T-helper 17 cell (primary cell): ENCODE measurements at regions not wholly inside any gene's neighbourhood (a gene's known extent, or its start where the extent isn't known, plus 50 kb on each side); places are given as distances from the start of the nearest gene placed in this dataset.

Experiments
- ATAC-seq: fragments of 150-1000 bp; cut with Tn5 transposase; 2 replicates; pipeline ENCODE4 v1.10.0; 2021; ENCODE audit warnings: mild to moderate bottlenecking, moderate library complexity
- DNase-seq, 3 donors: peaks; one replicate each; pipeline versions ENCODE4 v3.0.0 to v3.0.0-alpha.2; 2020 to 2021
- H3K9me3 ChIP-seq: one replicate; pipeline ENCODE4 v1.7.0; 2013; ENCODE audit warnings: low read length, mild to moderate bottlenecking; ENCODE audit not compliant: control insufficient read depth, poor library complexity, severe bottlenecking
- H3K27ac Mint-ChIP-seq: one replicate; pipeline ENCODE4 v1.8.0; 2022; ENCODE audit warnings: mild to moderate bottlenecking, moderate library complexity, mixed read lengths
- H3K27me3 Mint-ChIP-seq: one replicate; pipeline ENCODE4 v1.8.0; 2022; ENCODE audit warnings: mixed read lengths
- H3K36me3 Mint-ChIP-seq: one replicate; pipeline ENCODE4 v1.8.0; 2022; ENCODE audit warnings: low read depth, mixed read lengths
- H3K4me1 Mint-ChIP-seq: one replicate; pipeline ENCODE4 v1.8.0; 2022; ENCODE audit warnings: mild to moderate bottlenecking, mixed read lengths
- H3K4me3 Mint-ChIP-seq: one replicate; pipeline ENCODE4 v1.8.0; 2022; ENCODE audit warnings: mild to moderate bottlenecking, moderate library complexity, mixed read lengths

DNA sequence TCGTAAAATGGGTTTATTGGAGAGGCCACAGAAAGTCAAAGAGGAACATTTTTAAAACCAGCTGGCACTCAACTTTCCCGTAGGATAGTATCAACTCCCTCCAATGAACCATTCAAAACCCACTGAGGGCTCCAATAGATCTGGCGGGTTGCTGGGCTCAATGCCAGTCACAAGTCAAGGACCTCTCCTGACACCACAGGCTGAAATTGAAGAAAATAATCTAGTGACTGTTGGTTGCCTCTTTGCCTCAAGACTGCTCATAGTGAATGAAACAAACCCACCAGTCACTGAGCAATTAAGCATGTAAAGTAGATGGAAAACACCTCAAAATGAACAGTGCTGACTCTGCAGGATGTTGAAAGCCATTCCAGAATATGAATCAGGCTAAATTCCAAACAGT lies 500.6 kb upstream of the AGTR1 start:
- Mint-ChIP-seq H3K36me3 (no peaks in the 10 kb centered on the region), H3K27ac (no peak overlapping the region), H3K4me1 (no peaks in the 10 kb centered on the region), H3K27me3 (no peaks in the 10 kb centered on the region), H3K4me3 (no peak overlapping the region)
- H3K9me3 ChIP-seq = no peaks in the 10 kb centered on the region
- no peak for DNase-seq
- no peak for ATAC-seq

DNA sequence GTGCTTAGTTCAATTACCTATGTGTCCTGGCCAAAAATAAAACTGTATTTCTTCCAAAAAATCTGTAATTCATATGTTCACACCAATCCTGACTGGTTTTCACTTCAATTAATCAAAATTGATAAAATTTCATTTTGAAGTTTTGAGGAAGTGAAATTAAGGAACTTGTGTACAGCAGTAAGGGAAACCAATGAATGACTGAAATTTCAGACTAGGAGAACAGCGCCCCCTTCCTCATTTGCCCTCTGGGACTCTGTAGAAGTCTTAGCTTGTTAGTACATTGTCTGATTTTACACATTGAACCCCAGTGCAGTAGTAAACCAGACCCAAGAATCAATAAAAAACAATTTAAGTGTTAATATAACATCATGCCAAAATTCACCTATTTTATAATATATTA lies 495.3 kb upstream of the AGTR1 start:
- H3K27ac Mint-ChIP-seq = no peak overlapping the region
- no peaks in the 10 kb centered on the region for H3K4me1 Mint-ChIP-seq
- ATAC-seq = no peak

DNA sequence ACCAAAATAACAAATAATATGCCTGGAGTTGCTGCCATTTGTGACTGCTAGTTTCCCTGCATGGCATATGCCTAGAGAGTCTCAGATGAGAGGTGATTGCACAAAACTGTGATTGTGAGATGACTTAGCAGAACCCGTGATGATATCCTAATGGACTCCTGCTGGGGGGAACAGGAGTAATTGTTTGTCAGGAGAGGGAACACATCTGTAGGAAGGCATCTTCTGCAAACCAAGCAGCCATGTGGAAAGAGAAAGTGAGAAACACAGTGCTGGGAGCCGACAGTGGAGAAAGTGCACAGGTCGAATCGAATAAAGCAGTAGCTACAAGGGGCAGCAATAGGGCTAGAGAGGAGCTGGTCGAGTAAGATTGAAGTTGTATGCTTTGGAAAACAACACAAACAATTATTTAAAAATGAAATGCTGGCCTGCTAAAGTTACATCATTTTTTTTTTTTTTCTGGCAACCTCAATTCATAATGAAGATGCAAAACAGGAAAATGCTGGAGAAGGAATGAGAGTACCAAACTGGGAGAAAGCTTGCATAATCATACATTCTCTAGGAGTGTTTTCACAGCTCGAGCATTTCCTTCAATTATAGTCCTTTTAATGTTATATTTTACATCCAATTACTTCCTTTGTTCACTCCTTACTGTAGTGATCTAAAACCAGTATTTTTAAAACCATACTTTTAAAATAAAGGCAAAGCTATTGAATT lies 494.2 kb upstream of the AGTR1 start:
- no peaks in the 10 kb centered on the region for H3K9me3 ChIP-seq
- no peaks in the 10 kb centered on the region for H3K36me3 Mint-ChIP-seq
- H3K4me1 Mint-ChIP-seq = no peaks in the 10 kb centered on the region
- ATAC-seq (no peak), DNase-seq (no peak)
- H3K27ac Mint-ChIP-seq = no peak overlapping the region
- no peak overlapping the region for H3K4me3 Mint-ChIP-seq
- H3K27me3 Mint-ChIP-seq = no peaks in the 10 kb centered on the region

More for the DNA sequence above, 495.3 kb upstream of the AGTR1 start:
- no peaks in the 10 kb centered on the region for H3K9me3 ChIP-seq
- Mint-ChIP-seq H3K4me3 (no peak overlapping the region), H3K36me3 (no peaks in the 10 kb centered on the region), H3K27me3 (no peaks in the 10 kb centered on the region)
- DNase-seq = no peak

DNA sequence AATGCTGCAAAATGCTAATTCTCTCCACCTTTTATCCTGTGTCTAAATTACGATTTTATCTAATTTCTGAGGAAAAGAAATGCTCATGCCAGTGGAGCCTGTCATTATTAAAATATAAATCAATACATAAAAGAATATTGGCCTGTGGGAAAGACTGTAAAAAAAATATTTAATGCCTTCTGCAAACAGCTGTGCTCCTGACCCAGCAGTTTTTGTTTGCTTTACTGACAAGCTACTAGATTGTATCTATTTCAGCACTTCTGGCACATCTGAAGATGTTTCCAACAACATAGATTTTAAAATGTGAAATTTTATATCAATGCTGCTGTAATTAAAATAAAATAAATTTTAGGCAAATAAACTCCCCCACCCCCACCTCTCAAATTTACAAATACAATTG lies 493.6 kb upstream of the AGTR1 start:
- no peak for ATAC-seq

DNA sequence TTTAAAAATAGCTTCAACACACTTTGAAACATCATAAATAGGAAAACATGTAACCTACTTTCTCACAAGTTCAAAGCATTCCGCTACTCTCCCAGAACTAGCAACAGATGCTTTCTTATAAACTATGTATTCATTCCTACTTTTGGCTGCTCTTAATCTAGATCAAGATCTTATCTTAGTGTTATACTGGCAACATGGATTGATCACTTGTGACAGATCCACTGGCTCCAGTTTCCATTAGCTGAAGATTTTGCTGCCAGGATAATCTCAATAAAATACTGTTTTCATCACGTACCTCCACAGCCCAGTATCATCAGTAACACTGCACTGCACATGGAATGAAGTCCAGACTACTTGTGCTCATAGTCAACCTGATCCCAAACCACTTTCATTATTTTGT lies 491.7 kb upstream of the AGTR1 start:
- Mint-ChIP-seq H3K27me3 (no peaks in the 10 kb centered on the region), H3K27ac (no peak overlapping the region), H3K4me3 (no peak overlapping the region), H3K4me1 (no peaks in the 10 kb centered on the region), H3K36me3 (no peaks in the 10 kb centered on the region)
- DNase-seq (no peak), ATAC-seq (no peak)
- no peaks in the 10 kb centered on the region for H3K9me3 ChIP-seq

More for the DNA sequence above, 493.6 kb upstream of the AGTR1 start:
- no peak overlapping the region for H3K4me3 Mint-ChIP-seq
- no peak overlapping the region for H3K27ac Mint-ChIP-seq
- no peaks in the 10 kb centered on the region for H3K36me3 Mint-ChIP-seq
- H3K27me3 Mint-ChIP-seq = no peaks in the 10 kb centered on the region
- H3K4me1 Mint-ChIP-seq = no peaks in the 10 kb centered on the region
- no peak for DNase-seq
- H3K9me3 ChIP-seq = no peaks in the 10 kb centered on the region

DNA sequence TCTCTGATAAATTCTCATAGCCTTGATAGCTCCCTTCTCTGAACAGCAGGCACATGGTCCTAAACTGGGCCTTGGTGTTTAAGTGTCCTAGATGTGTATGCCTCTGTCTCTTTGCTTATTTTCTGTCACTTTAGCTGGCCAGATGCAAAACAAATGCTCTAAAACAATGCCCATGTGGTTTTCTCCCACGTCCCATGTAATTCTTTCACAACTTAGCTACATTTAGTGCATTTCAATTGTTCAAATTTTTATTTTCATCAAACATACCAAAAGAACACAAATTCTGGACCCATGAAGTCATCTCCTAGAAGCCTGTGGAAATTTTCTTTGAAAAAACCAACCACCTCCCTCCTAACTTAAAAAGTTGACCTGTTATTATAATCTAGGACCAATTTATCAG lies 491.3 kb upstream of the AGTR1 start:
- ATAC-seq = no peak
- DNase-seq = no peak
- H3K27me3 Mint-ChIP-seq = no peaks in the 10 kb centered on the region
- H3K9me3 ChIP-seq = no peaks in the 10 kb centered on the region
- no peak overlapping the region for H3K4me3 Mint-ChIP-seq
- no peak overlapping the region for H3K27ac Mint-ChIP-seq
- H3K4me1 Mint-ChIP-seq = no peaks in the 10 kb centered on the region
- H3K36me3 Mint-ChIP-seq = no peaks in the 10 kb centered on the region

DNA sequence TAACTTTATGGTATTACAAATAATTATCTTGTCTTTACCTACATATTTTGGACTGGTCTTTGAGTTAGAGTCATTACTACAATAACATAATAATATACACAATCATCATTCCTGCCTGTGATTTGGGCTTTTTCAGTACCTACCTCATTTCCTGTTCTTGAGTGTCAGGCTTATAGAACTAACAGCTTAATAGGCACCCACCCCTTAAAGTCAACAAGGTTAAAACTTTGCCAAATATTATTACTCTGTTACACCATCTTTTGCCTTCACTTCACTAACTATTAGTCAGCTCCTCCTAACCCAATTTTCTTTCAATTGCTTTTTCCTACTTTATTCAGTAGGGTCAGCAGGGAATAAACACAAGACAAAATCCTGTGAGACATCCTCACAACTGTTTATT lies 488.7 kb upstream of the AGTR1 start:
- no peak for DNase-seq
- H3K36me3 Mint-ChIP-seq = no peaks in the 10 kb centered on the region
- H3K27me3 Mint-ChIP-seq = no peaks in the 10 kb centered on the region
- no peak overlapping the region for H3K4me3 Mint-ChIP-seq
- no peak overlapping the region for H3K27ac Mint-ChIP-seq
- ATAC-seq = no peak
- H3K4me1 Mint-ChIP-seq = no peaks in the 10 kb centered on the region
- H3K9me3 ChIP-seq = no peaks in the 10 kb centered on the region

DNA sequence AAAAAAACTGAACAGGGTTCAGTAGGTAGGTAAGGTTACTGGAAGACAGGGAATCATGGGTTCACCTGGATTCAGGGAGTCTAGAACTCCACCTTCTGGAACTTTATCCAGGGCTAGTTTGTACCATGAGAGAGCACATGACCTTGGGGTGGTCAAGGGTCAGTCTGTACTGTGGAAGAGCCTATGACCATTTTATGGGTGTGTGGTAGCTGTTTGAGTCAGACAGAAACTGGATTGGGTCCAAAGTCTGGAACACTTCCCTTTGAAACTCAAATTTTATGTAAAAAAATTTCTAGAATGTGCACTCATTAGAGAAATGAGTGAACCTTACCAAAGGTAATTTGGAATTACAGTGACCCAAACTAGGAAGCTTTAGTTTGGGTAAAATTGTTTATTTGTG lies 486.0 kb upstream of the AGTR1 start:
- H3K4me3 Mint-ChIP-seq = no peak overlapping the region
- H3K9me3 ChIP-seq = no peaks in the 10 kb centered on the region
- H3K36me3 Mint-ChIP-seq = no peaks in the 10 kb centered on the region
- DNase-seq = no peak
- ATAC-seq = no peak
- H3K4me1 Mint-ChIP-seq = no peaks in the 10 kb centered on the region
- H3K27me3 Mint-ChIP-seq = no peaks in the 10 kb centered on the region
- no peak overlapping the region for H3K27ac Mint-ChIP-seq

DNA sequence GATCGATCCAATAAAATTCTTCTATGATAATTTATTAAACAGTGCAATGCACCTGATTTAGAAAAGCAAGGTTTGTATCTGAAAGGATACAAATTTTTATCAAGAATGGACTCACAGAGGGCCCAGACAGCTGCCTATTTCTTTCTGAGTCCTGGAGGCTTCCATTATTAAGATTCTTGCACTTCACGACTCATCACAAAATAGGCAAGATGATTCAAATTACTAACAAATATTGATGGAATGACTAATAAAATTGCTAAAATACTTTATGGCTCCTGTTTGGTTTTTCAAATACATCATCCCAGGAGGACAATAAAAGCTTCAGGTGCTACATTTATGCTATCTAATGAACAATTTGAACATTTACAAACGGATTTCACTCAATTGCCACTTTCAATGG lies 483.0 kb upstream of the AGTR1 start:
- no peaks in the 10 kb centered on the region for H3K9me3 ChIP-seq
- ATAC-seq (no peak), DNase-seq (no peak)
- Mint-ChIP-seq H3K27ac (no peak overlapping the region), H3K27me3 (no peaks in the 10 kb centered on the region), H3K4me3 (no peak overlapping the region), H3K4me1 (no peaks in the 10 kb centered on the region), H3K36me3 (no peaks in the 10 kb centered on the region)

DNA sequence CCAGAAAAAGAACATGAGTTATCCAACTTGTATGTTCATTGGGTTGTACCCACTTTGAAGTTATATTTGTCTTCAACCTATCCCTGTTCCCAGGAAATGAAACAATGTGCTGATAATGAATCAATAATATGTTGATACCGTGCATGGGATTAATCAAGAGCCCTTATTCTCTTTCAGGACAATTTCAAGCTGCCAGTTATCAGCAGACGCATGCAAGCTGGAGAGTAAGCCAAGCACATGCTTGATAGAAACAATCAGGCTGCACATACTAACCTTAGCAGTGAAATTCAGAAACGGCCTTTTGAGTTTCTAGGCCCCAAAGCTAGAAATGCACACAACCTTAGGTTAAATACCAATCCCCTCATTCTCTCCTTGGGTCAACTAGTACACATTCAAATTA lies 480.4 kb upstream of the AGTR1 start:
- DNase-seq (no peak), ATAC-seq (no peak)
- H3K27me3 Mint-ChIP-seq = no peaks in the 10 kb centered on the region
- no peak overlapping the region for H3K27ac Mint-ChIP-seq
- no peaks in the 10 kb centered on the region for H3K4me1 Mint-ChIP-seq
- H3K36me3 Mint-ChIP-seq = no peaks in the 10 kb centered on the region
- no peak overlapping the region for H3K4me3 Mint-ChIP-seq
- H3K9me3 ChIP-seq = no peaks in the 10 kb centered on the region

DNA sequence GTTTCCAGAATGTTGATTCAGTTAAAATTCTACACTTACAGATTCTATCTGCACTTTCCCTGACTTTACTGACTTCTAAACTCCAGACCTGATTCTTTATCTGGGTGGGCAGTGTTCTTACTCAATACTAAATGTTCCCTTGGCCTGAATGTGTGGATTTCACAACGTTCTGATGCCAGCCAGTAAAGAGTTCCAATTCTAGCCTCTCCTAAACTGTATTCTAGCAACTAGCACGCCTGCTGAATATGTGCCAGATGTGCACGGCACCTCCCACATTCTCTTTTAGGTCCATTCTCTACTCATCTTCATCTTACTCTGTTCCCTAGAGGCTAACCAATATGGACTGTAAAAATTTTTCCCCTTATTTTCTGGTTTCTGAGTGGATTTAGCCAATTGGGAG lies 479.5 kb upstream of the AGTR1 start:
- Mint-ChIP-seq H3K27me3 (no peaks in the 10 kb centered on the region), H3K4me3 (no peak overlapping the region), H3K4me1 (no peaks in the 10 kb centered on the region), H3K27ac (no peak overlapping the region), H3K36me3 (no peaks in the 10 kb centered on the region)
- no peaks in the 10 kb centered on the region for H3K9me3 ChIP-seq
- DNase-seq = no peak
- ATAC-seq = no peak

DNA sequence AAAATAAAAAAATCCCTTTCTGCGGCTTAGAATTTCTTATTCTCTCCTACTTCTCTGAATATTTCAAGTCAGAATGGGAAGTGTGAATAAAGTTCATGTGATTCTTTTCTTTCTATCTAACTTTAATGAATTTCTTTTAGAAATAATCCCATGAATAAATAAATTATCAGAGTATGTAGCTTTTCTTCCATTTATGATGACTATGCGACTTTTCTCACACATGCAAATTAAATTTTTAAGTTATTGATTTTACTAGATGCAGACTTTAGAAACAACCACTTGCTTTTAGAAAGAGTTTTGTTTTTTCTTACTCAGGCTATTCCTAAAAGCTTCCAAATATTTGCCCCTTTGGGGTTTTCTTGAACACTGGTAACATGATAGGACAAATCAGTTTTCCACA lies 477.7 kb upstream of the AGTR1 start:
- Mint-ChIP-seq H3K27me3 (no peaks in the 10 kb centered on the region), H3K4me1 (no peaks in the 10 kb centered on the region), H3K27ac (no peak overlapping the region), H3K36me3 (no peaks in the 10 kb centered on the region), H3K4me3 (no peak overlapping the region)
- no peaks in the 10 kb centered on the region for H3K9me3 ChIP-seq
- DNase-seq (no peak), ATAC-seq (no peak)

DNA sequence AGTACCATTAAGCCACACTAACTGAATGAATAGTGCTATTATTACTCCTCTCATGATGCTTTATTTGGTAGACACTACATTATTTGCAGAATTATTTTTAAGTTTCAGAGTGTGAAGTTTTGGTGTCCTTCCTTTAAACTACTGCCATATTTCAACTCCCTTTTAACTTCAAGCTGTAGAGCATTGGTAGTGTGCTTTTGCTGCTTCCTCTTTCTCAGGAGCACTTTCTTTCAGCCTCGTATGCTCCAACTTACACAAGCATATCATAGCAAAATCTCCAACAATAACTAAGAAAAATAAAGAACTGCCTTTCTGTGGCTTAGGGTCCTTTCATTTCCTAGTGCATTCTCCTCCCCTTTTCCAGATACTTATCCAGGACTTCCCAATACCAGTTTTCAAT lies 476.4 kb upstream of the AGTR1 start:
- no peaks in the 10 kb centered on the region for H3K9me3 ChIP-seq
- H3K36me3 Mint-ChIP-seq = no peaks in the 10 kb centered on the region
- H3K27me3 Mint-ChIP-seq = no peaks in the 10 kb centered on the region
- H3K4me1 Mint-ChIP-seq = no peaks in the 10 kb centered on the region
- no peak overlapping the region for H3K4me3 Mint-ChIP-seq
- DNase-seq (no peak), ATAC-seq (no peak)
- H3K27ac Mint-ChIP-seq = no peak overlapping the region

DNA sequence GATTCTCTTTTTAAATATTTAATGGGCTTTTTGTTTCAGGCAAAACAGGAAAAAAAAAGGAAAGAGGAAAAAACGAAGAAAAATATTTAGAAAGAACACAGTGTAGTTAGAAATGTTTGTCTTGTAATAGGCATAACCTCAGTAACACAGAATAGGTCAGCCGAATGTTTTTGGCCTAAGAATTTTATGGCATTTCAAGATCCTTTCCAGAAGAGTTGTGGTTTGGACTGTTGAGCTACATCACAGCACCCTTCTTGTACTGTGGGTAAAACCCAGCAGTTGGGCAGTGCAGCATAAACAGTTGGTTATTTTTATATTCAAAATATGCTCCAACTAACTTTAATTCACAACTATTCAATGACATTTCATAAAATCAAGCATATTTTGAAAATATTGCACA lies 474.4 kb upstream of the AGTR1 start:
- Mint-ChIP-seq H3K4me3 (no peak overlapping the region), H3K27ac (no peak overlapping the region), H3K27me3 (no peaks in the 10 kb centered on the region), H3K36me3 (no peaks in the 10 kb centered on the region), H3K4me1 (no peaks in the 10 kb centered on the region)
- no peaks in the 10 kb centered on the region for H3K9me3 ChIP-seq
- ATAC-seq (no peak), DNase-seq (no peak)
